GM12878 (cell line): ENCODE measurements at regions not wholly inside any gene's neighbourhood (a gene's known extent, or its start where the extent isn't known, plus 50 kb on each side); places are given as distances from the start of the nearest gene placed in this dataset.

Source experiments
- ATAC-seq: fragments of 200-7000 bp; cut with Tn5 transposase; 3 replicates; pipeline ENCODE4 v1.9.1; 2020; ENCODE audit warnings: mild to moderate bottlenecking, moderate library complexity
- BruUV-seq: library from RNA; stranded (reverse); fragments of 400-500 nt; replicated peaks from 2 replicates; lab custom pipeline; 2021; lab: Mats Ljungman, UMichigan
- CTCF ChIA-PET: fragments of 300-600 bp; sonication (Branson Sonifier 250); formaldehyde crosslinking; extraction: SDS; loops from one replicate; lab custom pipeline; 2021; ENCODE audit warnings: inconsistent platforms; lab: Yijun Ruan, JAX
- POLR2A ChIA-PET: fragments of 350-600 bp; formaldehyde crosslinking; extraction: SDS; loops from one replicate; lab custom pipeline; 2021; ENCODE audit warnings: inconsistent platforms; lab: Charles Lee
- RAD21 ChIA-PET: fragments of 300-600 bp; sonication (Branson Sonifier 250); formaldehyde crosslinking; loops from one replicate; lab custom pipeline; 2023; ENCODE audit warnings: antibody characterized with exemption; ENCODE audit not compliant: unreplicated experiment; lab: Charles Lee
- SMC1A ChIA-PET: fragments of 300-600 bp; sonication (Branson Sonifier 250); formaldehyde crosslinking; loops from one replicate; lab custom pipeline; 2023; ENCODE audit not compliant: unreplicated experiment, uncharacterized antibody; lab: Charles Lee
- DNase-seq: peaks from one replicate; pipeline ENCODE4 v3.0.0-alpha.2; 2011; ENCODE audit warnings: low read depth, low spot score
- FAIRE-seq: peaks from 3 replicates; lab custom pipeline; 2011; peaks lifted over from hg19 to GRCh38; lab: Jason Lieb, UNC
- H2AFZ ChIP-seq: 2 replicates; pipeline ENCODE4 v1.6.0; 2011; ENCODE audit warnings: low read depth, low read length, control low read depth; ENCODE audit not compliant: control insufficient read depth
- H3K27ac ChIP-seq: 2 replicates; pipeline ENCODE4 v1.5.1; 2011; ENCODE audit warnings: control low read depth; ENCODE audit not compliant: control insufficient read depth, insufficient read depth
- H3K27me3 ChIP-seq, 2 experiments: replicated peaks in 1 of 2; 2 replicates each; pipeline versions ENCODE4 v1.6.0 to v1.6.1; 2011; ENCODE audit warnings: low read length in 1 of 2; ENCODE audit not compliant: control insufficient read depth in 2 of 2, insufficient read depth in 2 of 2
- H3K36me3 ChIP-seq, 2 experiments: 2 replicates each; pipeline ENCODE4 v1.5.1; 2011; ENCODE audit warnings: low read length in 1 of 2; ENCODE audit not compliant: control insufficient read depth in 2 of 2, insufficient read depth in 2 of 2
- H3K4me1 ChIP-seq: 2 replicates; pipeline ENCODE4 v1.6.1; 2011; ENCODE audit warnings: mild to moderate bottlenecking, low read length, moderate library complexity, mixed read lengths; ENCODE audit not compliant: control insufficient read depth, insufficient read depth
- H3K4me2 ChIP-seq: 2 replicates; pipeline ENCODE4 v1.6.0; 2011; ENCODE audit warnings: control low read depth; ENCODE audit not compliant: control insufficient read depth, insufficient read depth
- H3K4me3 ChIP-seq: fragments of 200-600 bp; sonication (generic); 2 replicates; pipeline ENCODE4 v1.5.1; 2016
- H3K79me2 ChIP-seq: 2 replicates; pipeline ENCODE4 v1.6.0; 2011; ENCODE audit warnings: low read length; ENCODE audit not compliant: control insufficient read depth, insufficient read depth
- H3K9ac ChIP-seq: 2 replicates; pipeline ENCODE4 v1.8.0; 2011; ENCODE audit warnings: low read length, control low read depth, mixed read lengths; ENCODE audit not compliant: control insufficient read depth, insufficient read depth
- H3K9me3 ChIP-seq: replicated peaks from 3 replicates; pipeline ENCODE4 v1.5.1; 2011; ENCODE audit warnings: mild to moderate bottlenecking, low read length; ENCODE audit not compliant: control insufficient read depth, insufficient read depth
- H4K20me1 ChIP-seq: 2 replicates; pipeline ENCODE4 v1.6.0; 2011; ENCODE audit not compliant: control insufficient read depth, insufficient read depth
- BCL11A ChIP-seq: IDR thresholded peaks from 2 replicates; pipeline ENCODE4 v1.6.1; 2011; ENCODE audit warnings: low read depth, low read length
- DPF2 ChIP-seq: fragments of 450-650 bp; IDR thresholded peaks from 2 replicates; pipeline ENCODE4 v1.6.1; 2017; ENCODE audit warnings: mild to moderate bottlenecking
- FOXM1 ChIP-seq: IDR thresholded peaks from 2 replicates; pipeline ENCODE4 v1.6.1; 2012; ENCODE audit warnings: low read depth, mild to moderate bottlenecking, inconsistent platforms, low read length, moderate library complexity
- NFIC ChIP-seq: IDR thresholded peaks from 2 replicates; pipeline ENCODE4 v1.6.1; 2012; ENCODE audit warnings: low read depth, mild to moderate bottlenecking, inconsistent platforms, low read length, moderate library complexity
- SP1 ChIP-seq: IDR thresholded peaks from one replicate; pipeline ENCODE4 v1.6.1; 2011; ENCODE audit warnings: low read depth, low read length
- SPI1 ChIP-seq: IDR thresholded peaks from 2 replicates; pipeline ENCODE4 v1.6.1; 2011; ENCODE audit warnings: low read depth, mild to moderate bottlenecking, low read length, moderate library complexity, borderline replicate concordance; ENCODE audit not compliant: insufficient read depth
- TAF1 ChIP-seq: IDR thresholded peaks from 2 replicates; pipeline ENCODE4 v1.6.1; 2011; ENCODE audit warnings: mild to moderate bottlenecking, low read depth, low read length, borderline replicate concordance
- YBX1 ChIP-seq: fragments of 450-650 bp; IDR thresholded peaks from 2 replicates; pipeline ENCODE4 v1.6.1; 2016; ENCODE audit warnings: antibody characterized with exemption
- YY1 ChIP-seq: IDR thresholded peaks from 2 replicates; pipeline ENCODE4 v1.6.1; 2011; ENCODE audit warnings: low read depth, mild to moderate bottlenecking, low read length
- ZNF217 ChIP-seq: fragments of 450-650 bp; IDR thresholded peaks from 2 replicates; pipeline ENCODE4 v1.6.1; 2017; ENCODE audit warnings: antibody characterized with exemption, mild to moderate bottlenecking
- ZNF622 ChIP-seq: fragments of 450-650 bp; IDR thresholded peaks from 2 replicates; pipeline ENCODE4 v1.6.1; 2017; ENCODE audit warnings: mild to moderate bottlenecking, inconsistent platforms
- WGBS: methylation state at CpG from one replicate; pipeline ENCODE4 v1.1.6; 2016; ENCODE audit warnings: low lambda C conversion rate; ENCODE audit not compliant: insufficient replicate concordance, insufficient coverage; ENCODE audit errors: missing lambda C conversion rate; 5-methylcytosine and 5-hydroxymethylcytosine counted together
- in situ Hi-C: fragments of 300-500 bp; cut with MboI; formaldehyde crosslinking; loops from 9 replicates; pipeline ENCODE4 v1.14.3; 2018; ENCODE audit warnings: mixed read lengths
- intact Hi-C: fragments of 100-400 bp; cut with micrococcal nuclease; formaldehyde crosslinking; loops from one replicate; pipeline ENCODE4 v1.14.2; 2022; ENCODE audit not compliant: unreplicated experiment
- TF ChIP-seq, protein P1 (sequence below): fragments of 450-650 bp; IDR thresholded peaks from 2 replicates; pipeline ENCODE4 v1.6.1; 2017; ENCODE audit warnings: mild to moderate bottlenecking
- TF ChIP-seq, protein P2 (sequence below): IDR thresholded peaks from 2 replicates; pipeline ENCODE4 v1.6.1; 2012; ENCODE audit warnings: low read length, inconsistent platforms
- TF ChIP-seq, protein P3 (sequence below): fragments of 450-650 bp; IDR thresholded peaks from 2 replicates; pipeline ENCODE4 v1.6.1; 2017; ENCODE audit warnings: borderline replicate concordance

DNA sequence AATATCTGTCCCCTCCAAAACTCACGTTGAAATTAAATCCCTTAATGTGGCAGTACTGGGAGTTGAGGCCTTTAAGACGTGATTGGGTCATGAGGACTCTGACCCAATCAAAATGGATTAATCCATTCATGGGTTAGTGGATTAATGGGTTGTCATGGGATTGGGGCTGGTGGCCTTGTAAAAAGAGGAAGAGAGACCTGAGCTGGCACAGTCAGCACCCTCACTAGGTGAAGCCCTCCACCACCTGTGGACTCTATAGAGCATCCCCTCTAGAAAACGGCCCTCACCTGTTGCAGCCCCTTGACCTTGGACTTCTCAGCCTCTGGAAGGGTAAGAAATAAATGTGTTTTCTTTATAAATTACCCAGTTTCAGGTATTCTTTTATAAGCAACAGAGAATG, 53.0 kb downstream of the SPRING1 start:
- Histone ChIP-seq H3K36me3 (no peaks in the 10 kb centered on the region), H4K20me1 (no peaks in the 10 kb centered on the region), H3K9ac (no peak overlapping the region), H3K4me2 (no peak overlapping the region), H3K27ac (no peak overlapping the region), H3K27me3 (no peaks in the 10 kb centered on the region)
- no peak for DNase-seq
- in situ Hi-C loops: no loop called here
- ATAC-seq: no peak
- ChIA-PET POLR2A (no interaction called here), RAD21 (no interaction called here), SMC1A (no interaction called here)
- FAIRE-seq: no peak
- TF ChIP-seq SP1 (no peak), ZNF217 (no peak), YBX1 (no peak), SPI1 (peak; percentile 41; the same call in 1 of the 2 replicates), ZNF622 (no peak), NFIC (no peak), TAF1 (no peak)
- TF ChIP-seq, all 136 proteins: peak for 1
- Histone ChIP-seq H3K4me3 (no peak overlapping the region), H3K9me3 (no peaks in the 10 kb centered on the region), H3K79me2 (no peaks in the 10 kb centered on the region), H2AFZ (no peak overlapping the region), H3K4me1 (no peaks in the 10 kb centered on the region)
- intact Hi-C loops: no loop called here
- 2% methylated on average over 3 of the region's 3 CpGs for WGBS
- no TSS peak for BruUV-seq
- CTCF ChIA-PET: interaction anchor here (1.3 kb wide), 1 partner anchor 8 kb away, joined by 3 read pairs; no protein-coding TSS in a partner anchor

DNA sequence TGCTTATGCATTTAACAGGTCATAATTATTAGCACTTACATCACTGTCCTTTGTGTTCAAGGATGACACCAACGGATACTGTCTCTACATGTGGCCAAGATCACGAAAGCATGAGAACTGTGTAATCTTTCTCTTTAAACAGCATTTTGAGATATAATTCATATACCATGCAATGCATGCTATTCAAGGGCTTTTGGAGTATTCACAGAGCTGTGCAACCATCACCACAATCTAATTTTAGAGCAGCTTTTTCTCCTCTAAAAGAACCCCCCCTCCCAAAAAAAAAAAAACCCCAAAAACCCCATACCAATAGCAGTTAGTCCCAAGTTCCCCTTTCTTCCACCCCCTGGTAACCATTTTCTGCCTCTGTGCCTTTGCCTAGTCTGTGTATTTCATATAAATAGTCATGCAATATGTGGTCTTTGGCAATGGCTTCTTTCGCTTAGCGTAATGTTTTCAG, 60.6 kb downstream of the SPRING1 start:
- no peak overlapping the region for H3K4me3 ChIP-seq
- peak overlapping the region; percentile 59 for H3K27ac ChIP-seq
- intact Hi-C loops (loop anchor here (2.0 to 5.0 kb wide), 3 partner anchors 118 to 400 kb away; partner anchors contain the start of genes MAP1LC3B2 and MED13L), in situ Hi-C loops (no loop called here)
- no peaks in the 10 kb centered on the region for H4K20me1 ChIP-seq
- CTCF ChIA-PET: interaction anchor here (0.6 to 1.5 kb wide), 3 partner anchors 11 to 78 kb away, joined by 4 read pairs; no protein-coding TSS in a partner anchor
- peaks cover 23% of the 10 kb centered on the region for H3K4me1 ChIP-seq
- H3K9me3 ChIP-seq: no peaks in the 10 kb centered on the region
- RAD21 ChIA-PET: interaction anchor here (0.6 to 1.2 kb wide), 3 partner anchors 10 to 118 kb away, joined by 3 to 7 read pairs (median 3); partner anchors contain the start of gene MAP1LC3B2
- H3K36me3 ChIP-seq: no peaks in the 10 kb centered on the region
- H3K4me2 ChIP-seq: peak overlapping the region; percentile 34
- POLR2A ChIA-PET: no interaction called here
- DNase-seq (peak; percentile 45), FAIRE-seq (no peak), ATAC-seq (peak; percentile 78)
- 16% methylated on average over 4 of the region's 4 CpGs for WGBS
- H3K27me3 ChIP-seq: no peaks in the 10 kb centered on the region
- BruUV-seq: no TSS peak
- SMC1A ChIA-PET: no interaction called here
- H2AFZ ChIP-seq: no peak overlapping the region
- H3K79me2 ChIP-seq: no peaks in the 10 kb centered on the region
- 0 out of 2 replicates have a peak overlapping the region, but pooled peaks have one; percentile 28 for H3K9ac ChIP-seq
- TF ChIP-seq BCL11A (peak; percentile 35; the same call in 1 of the 2 replicates), DPF2 (0 out of 2 replicates have a peak, but pooled peaks have one; percentile 36), YY1 (peak; percentile 74), FOXM1 (peak; percentile 91)
- TF ChIP-seq, protein P1, sequence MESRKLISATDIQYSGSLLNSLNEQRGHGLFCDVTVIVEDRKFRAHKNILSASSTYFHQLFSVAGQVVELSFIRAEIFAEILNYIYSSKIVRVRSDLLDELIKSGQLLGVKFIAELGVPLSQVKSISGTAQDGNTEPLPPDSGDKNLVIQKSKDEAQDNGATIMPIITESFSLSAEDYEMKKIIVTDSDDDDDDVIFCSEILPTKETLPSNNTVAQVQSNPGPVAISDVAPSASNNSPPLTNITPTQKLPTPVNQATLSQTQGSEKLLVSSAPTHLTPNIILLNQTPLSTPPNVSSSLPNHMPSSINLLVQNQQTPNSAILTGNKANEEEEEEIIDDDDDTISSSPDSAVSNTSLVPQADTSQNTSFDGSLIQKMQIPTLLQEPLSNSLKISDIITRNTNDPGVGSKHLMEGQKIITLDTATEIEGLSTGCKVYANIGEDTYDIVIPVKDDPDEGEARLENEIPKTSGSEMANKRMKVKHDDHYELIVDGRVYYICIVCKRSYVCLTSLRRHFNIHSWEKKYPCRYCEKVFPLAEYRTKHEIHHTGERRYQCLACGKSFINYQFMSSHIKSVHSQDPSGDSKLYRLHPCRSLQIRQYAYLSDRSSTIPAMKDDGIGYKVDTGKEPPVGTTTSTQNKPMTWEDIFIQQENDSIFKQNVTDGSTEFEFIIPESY: no peak
- TF ChIP-seq, protein P2, sequence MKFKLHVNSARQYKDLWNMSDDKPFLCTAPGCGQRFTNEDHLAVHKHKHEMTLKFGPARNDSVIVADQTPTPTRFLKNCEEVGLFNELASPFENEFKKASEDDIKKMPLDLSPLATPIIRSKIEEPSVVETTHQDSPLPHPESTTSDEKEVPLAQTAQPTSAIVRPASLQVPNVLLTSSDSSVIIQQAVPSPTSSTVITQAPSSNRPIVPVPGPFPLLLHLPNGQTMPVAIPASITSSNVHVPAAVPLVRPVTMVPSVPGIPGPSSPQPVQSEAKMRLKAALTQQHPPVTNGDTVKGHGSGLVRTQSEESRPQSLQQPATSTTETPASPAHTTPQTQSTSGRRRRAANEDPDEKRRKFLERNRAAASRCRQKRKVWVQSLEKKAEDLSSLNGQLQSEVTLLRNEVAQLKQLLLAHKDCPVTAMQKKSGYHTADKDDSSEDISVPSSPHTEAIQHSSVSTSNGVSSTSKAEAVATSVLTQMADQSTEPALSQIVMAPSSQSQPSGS: peak; percentile 82
- TF ChIP-seq, protein P3, sequence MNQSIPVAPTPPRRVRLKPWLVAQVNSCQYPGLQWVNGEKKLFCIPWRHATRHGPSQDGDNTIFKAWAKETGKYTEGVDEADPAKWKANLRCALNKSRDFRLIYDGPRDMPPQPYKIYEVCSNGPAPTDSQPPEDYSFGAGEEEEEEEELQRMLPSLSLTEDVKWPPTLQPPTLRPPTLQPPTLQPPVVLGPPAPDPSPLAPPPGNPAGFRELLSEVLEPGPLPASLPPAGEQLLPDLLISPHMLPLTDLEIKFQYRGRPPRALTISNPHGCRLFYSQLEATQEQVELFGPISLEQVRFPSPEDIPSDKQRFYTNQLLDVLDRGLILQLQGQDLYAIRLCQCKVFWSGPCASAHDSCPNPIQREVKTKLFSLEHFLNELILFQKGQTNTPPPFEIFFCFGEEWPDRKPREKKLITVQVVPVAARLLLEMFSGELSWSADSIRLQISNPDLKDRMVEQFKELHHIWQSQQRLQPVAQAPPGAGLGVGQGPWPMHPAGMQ: no peak
